ENCODE measurements at regions not wholly inside any gene's neighbourhood (a gene's known extent, or its start where the extent isn't known, plus 50 kb on each side); places are given as distances from the start of the nearest gene placed in this dataset.

- DNase-seq: no peak
These were observed 180.9 kb downstream of the ZNF621 start for GRCh38 chr3:40705663-40706062.

- DNase-seq: no peak
These were observed 188.5 kb downstream of the ZNF621 start for GRCh38 chr3:40713306-40713705.

- DNase-seq: peak in 1 of 2 donors; percentile 22
These were observed 189.0 kb downstream of the ZNF621 start for GRCh38 chr3:40713795-40714194.

- no peak for DNase-seq
These were observed 190.1 kb downstream of the ZNF621 start for GRCh38 chr3:40714771-40715345.

- no peak for DNase-seq
These were observed 190.8 kb downstream of the ZNF621 start for GRCh38 chr3:40715551-40715950.

GRCh38 chr3:40717471-40717870, 192.7 kb downstream of the ZNF621 start:
- no peak for DNase-seq

- DNase-seq: no peak
These were observed 193.4 kb downstream of the ZNF621 start for GRCh38 chr3:40718209-40718608.

- DNase-seq: no peak
These were observed 193.9 kb downstream of the ZNF621 start for GRCh38 chr3:40718681-40719080.

- no peak for DNase-seq
These were observed 195.0 kb downstream of the ZNF621 start for GRCh38 chr3:40719660-40720287.

GRCh38 chr3:40720341-40720740, 195.6 kb downstream of the ZNF621 start:
- no peak for DNase-seq

GRCh38 chr3:40720863-40721262, 196.1 kb downstream of the ZNF621 start:
- no peak for DNase-seq

GRCh38 chr3:40723083-40723660, 198.4 kb downstream of the ZNF621 start:
- DNase-seq: no peak

- DNase-seq: no peak
These were observed 200.3 kb downstream of the ZNF621 start for GRCh38 chr3:40725031-40725430.

GRCh38 chr3:40731445-40731844, 206.7 kb downstream of the ZNF621 start:
- no peak for DNase-seq

- no peak for DNase-seq
These were observed 212.2 kb downstream of the ZNF621 start for GRCh38 chr3:40736943-40737342.

GRCh38 chr3:40737343-40737742, 212.6 kb downstream of the ZNF621 start:
- DNase-seq: no peak

GRCh38 chr3:40739971-40740370, 215.2 kb downstream of the ZNF621 start:
- DNase-seq: no peak

- no peak for DNase-seq
These were observed 217.0 kb downstream of the ZNF621 start for GRCh38 chr3:40741729-40742128.

GRCh38 chr3:40745381-40746106, 220.8 kb downstream of the ZNF621 start:
- DNase-seq: no peak

GRCh38 chr3:40751666-40752065, 226.9 kb downstream of the ZNF621 start:
- DNase-seq: no peak

GRCh38 chr3:40752492-40752891, 227.7 kb downstream of the ZNF621 start:
- DNase-seq: no peak

- DNase-seq: no peak
These were observed 228.6 kb downstream of the ZNF621 start for GRCh38 chr3:40753291-40753770.

- no peak for DNase-seq
These were observed 229.2 kb downstream of the ZNF621 start for GRCh38 chr3:40753951-40754350.

GRCh38 chr3:40754994-40755393, 230.2 kb downstream of the ZNF621 start:
- no peak for DNase-seq
